Suprapubic skin (tissue), 4 donors: ENCODE measurements at regions not wholly inside any gene's neighbourhood (a gene's known extent, or its start where the extent isn't known, plus 50 kb on each side); places are given as distances from the start of the nearest gene placed in this dataset.

Source experiments
- EP300 ChIP-seq: sonication (generic); formaldehyde crosslinking; IDR thresholded peaks from one replicate; pipeline ENCODE4 v1.6.1; 2017; ENCODE audit warnings: antibody characterized with exemption
- POLR2A ChIP-seq, 2 donors: fragments of 450-650 bp; IDR thresholded peaks; one replicate each; pipeline ENCODE4 v1.6.1; 2017; ENCODE audit warnings: antibody characterized with exemption in 2 of 2, mild to moderate bottlenecking in 2 of 2, moderate library complexity in 2 of 2
- POLR2AphosphoS5 ChIP-seq, 3 donors: sonication (generic); formaldehyde crosslinking; IDR thresholded peaks; one replicate each; pipeline ENCODE4 v1.6.1; 2017; ENCODE audit warnings: antibody characterized with exemption in 3 of 3
- TF ChIP-seq, protein P1 (sequence below), 2 donors: fragments of 200-600 bp in 1 of 2; fragments of 450-650 bp in 1 of 2; sonication (generic) in 1 of 2; IDR thresholded peaks; one replicate each; pipeline ENCODE4 v1.5.1; 2016 to 2019; ENCODE audit warnings: antibody characterized with exemption in 2 of 2, mild to moderate bottlenecking in 1 of 2, moderate library complexity in 1 of 2

DNA sequence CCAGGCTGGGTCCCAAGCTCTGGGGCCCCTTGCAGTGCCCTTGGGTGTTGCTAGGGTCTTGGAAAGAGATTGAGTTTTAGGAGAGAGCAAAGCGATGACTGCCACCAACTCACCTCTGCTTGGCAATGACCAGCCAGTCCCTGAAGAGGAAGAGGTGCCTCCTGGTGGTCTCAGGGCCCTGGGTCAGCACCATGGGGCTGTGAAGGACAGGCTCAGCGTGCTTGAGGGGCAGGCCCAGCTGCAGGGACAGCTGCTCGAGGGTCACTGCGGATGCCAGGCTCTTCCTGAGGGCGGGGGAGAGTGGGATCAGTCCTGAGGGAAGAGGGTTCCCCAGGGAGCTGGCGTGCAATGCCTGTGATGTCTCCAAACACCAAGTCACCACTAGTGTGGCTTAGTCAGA is 50.8 kb upstream of the TAGAP start:
- TF ChIP-seq POLR2AphosphoS5 (IDR thresholded peaks at IDR 0.05) (no peak), EP300 (no peak), POLR2A (IDR thresholded peaks at IDR 0.05) (no peak)
- TF ChIP-seq, protein P1, sequence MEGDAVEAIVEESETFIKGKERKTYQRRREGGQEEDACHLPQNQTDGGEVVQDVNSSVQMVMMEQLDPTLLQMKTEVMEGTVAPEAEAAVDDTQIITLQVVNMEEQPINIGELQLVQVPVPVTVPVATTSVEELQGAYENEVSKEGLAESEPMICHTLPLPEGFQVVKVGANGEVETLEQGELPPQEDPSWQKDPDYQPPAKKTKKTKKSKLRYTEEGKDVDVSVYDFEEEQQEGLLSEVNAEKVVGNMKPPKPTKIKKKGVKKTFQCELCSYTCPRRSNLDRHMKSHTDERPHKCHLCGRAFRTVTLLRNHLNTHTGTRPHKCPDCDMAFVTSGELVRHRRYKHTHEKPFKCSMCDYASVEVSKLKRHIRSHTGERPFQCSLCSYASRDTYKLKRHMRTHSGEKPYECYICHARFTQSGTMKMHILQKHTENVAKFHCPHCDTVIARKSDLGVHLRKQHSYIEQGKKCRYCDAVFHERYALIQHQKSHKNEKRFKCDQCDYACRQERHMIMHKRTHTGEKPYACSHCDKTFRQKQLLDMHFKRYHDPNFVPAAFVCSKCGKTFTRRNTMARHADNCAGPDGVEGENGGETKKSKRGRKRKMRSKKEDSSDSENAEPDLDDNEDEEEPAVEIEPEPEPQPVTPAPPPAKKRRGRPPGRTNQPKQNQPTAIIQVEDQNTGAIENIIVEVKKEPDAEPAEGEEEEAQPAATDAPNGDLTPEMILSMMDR (IDR thresholded peaks at IDR 0.05) = no peak
